Activated CD4-positive, alpha-beta T cell treated with anti-CD3 and anti-CD28 coated beads, Interleukin-2, amount 50 U/mL, for 48 hours (primary cell): ENCODE measurements at regions not wholly inside any gene's neighbourhood (a gene's known extent, or its start where the extent isn't known, plus 50 kb on each side); places are given as distances from the start of the nearest gene placed in this dataset.
"Not testable (repeated sequence)": the region's sequence is repeated elsewhere in the genome, so short reads cannot be mapped to it uniquely, and the experiment has no call there.

Experiments
- DNase-seq, 2 experiments: peaks; one replicate each; pipeline ENCODE4 v3.0.0-alpha.2; 2020

DNA sequence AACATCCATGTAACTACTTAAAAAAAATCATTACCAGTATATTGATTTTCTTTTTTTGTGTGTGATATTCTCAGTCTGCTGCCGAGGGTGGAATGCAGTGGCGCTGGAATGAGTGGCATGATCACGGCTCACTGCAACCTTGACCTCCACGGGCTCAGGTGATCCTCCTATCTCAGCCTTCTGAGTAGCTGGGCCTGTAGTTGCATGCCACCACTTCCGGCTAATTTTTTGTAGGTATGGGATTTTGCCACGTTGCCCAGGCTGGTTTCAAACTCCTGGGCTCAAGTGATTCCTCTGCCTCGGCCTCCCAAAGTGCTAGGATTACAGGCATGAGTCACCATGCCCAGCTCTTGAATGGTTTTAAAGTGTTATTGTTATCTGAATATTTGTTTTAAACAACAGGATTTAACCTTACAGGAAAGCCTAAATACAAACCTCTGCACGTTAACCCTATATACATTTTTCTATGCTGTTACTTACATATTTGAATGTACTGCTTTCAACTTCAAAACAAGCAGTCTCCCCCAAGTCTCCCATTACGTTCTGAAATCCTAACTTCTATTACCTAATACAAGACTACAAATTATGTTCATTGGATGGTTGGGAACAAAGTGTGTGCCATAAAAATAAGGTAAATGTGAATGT is 61.7 kb downstream of the KPNA2 start:
- DNase-seq: no peak

DNA sequence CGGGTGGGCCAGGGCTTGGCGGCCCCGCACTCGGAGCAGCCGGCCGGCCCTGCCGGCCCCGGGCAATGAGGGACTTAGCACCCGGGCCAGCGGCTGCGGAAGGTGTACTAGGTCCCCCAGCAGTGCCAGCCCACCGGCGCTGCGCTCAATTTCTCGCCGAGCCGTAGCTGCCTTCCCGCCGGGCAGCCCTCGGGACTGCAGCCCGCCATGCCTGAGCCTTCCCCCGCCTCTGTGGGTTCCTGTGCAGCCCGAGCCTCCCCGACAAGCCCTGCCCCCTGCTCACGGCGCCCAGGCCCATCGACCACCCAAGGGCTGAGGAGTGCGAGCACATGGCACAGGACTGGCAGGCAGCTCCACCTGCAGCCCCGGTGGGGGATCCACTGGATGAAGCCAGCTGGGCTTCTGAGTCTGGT is 63.8 kb downstream of the KPNA2 start:
- DNase-seq: not testable (repeated sequence)

- DNase-seq: no peak
Measured at GRCh38 chr17:68100000-68100641, 64.6 kb downstream of the KPNA2 start.

GRCh38 chr17:68101075-68101986 is 65.8 kb downstream of the KPNA2 start:
- peak; percentile 76 to 79 for DNase-seq

DNA sequence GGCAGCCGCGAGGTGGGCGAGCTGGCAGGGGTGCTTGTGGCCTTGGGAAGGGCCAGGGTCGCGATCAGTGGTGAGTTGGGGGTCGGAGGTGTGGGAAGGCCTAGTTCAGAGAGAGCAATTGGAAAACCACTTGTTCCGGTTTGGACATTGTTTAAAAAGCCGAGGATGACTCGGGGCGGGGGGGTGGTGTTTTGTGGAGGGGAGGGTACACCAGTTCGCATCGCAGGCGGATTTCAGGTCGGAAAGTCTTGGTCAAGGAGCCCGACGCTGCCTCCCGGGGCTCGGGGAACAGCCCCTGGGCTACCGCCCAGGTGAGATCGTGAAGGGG is 66.4 kb downstream of the KPNA2 start:
- no peak for DNase-seq

DNA sequence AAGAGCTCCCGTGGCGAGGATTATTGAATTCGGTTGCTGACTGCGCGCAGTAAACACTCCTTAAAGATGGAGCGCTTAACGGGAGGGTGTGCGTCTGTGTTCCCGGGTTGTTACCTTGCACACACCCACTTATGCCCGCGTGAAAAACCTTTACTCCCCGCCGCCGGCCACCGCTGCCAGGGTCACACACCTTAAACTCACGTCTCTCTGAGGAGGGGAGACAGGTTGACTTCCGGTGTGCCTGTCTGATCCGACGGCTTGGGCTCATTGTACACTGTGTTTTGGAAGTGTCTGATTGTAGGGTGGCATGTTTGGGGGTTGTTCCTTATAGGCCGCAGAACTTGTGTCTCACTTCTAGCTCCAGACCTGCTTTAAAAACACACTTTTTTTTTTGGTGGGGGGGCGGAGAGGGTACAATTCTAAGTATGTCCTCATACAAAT is 66.8 kb downstream of the KPNA2 start:
- peak; percentile 32 to 40 for DNase-seq

- DNase-seq: no peak
Measured at GRCh38 chr17:68103148-68103547, 67.6 kb downstream of the KPNA2 start.

- DNase-seq: no peak
Measured at GRCh38 chr17:68106085-68106484, 70.5 kb downstream of the KPNA2 start.

- no peak for DNase-seq
Measured at GRCh38 chr17:68107373-68107772, 71.8 kb downstream of the KPNA2 start.

- DNase-seq: no peak
Measured at GRCh38 chr17:68108313-68109000, 72.9 kb downstream of the KPNA2 start.

- not testable (repeated sequence) for DNase-seq
Measured at GRCh38 chr17:68109404-68109803, 73.9 kb downstream of the KPNA2 start.

DNA sequence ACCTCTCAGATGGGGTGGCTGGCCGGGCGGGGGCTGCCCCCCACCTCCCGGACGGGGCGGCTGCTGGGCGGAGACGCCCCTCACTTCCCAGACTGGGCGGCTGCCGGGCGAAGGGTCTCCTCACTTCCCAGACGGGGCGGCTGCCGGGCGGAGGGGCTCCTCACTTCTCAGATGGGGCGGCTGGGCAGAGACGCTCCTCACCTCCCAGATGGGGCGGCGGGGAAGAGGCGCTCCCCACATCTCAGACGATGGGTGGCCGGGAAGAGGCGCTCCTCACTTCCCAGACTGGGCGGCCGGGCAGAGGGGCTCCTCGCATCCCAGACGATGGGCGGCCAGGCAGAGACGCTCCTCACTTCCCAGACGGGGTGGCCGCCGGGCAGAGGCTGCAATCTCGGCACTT is 80.7 kb downstream of the KPNA2 start:
- not testable (repeated sequence) for DNase-seq

DNA sequence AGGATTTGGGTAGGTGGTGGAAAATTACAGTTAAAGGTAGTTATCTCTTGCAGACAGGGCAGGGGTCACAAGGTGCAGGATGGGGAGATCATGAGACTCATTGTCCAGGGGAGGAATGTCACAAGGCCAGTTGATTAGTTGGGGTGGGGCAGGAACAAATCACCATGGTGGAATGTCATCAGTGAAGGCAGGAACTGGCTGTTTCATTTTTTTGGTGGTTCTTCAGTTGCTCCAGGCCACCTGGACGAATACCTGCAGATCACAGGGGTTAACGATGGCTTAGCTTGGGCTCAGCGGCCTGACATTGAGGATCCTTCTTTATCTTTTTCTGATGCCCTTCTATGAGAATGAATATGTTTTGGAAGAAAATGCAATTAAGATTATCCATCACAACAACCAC is 87.1 kb downstream of the KPNA2 start:
- no peak for DNase-seq

- no peak for DNase-seq
Measured at GRCh38 chr17:68125111-68125870, 89.8 kb downstream of the KPNA2 start.

- no peak for DNase-seq
Measured at GRCh38 chr17:68127914-68128313, 92.4 kb downstream of the KPNA2 start.

DNA sequence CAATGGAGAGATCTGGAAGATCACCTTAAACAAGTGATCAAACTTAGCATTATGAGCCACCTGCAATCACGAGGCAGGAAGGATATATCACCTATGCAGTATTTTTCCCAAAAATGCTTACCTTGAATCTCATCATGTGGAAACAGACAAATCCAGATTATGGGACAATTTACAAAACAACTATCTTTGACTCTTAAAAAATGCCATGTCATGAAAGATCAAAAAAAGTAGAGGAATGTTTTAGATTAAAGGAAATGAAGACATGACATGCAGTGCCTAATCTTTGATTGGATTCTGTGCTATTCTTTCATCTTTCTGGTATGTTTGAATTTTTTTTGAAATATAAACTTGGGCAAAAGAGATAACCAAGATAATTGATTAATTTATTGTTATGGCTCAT is 95.9 kb downstream of the KPNA2 start:
- no peak for DNase-seq

DNA sequence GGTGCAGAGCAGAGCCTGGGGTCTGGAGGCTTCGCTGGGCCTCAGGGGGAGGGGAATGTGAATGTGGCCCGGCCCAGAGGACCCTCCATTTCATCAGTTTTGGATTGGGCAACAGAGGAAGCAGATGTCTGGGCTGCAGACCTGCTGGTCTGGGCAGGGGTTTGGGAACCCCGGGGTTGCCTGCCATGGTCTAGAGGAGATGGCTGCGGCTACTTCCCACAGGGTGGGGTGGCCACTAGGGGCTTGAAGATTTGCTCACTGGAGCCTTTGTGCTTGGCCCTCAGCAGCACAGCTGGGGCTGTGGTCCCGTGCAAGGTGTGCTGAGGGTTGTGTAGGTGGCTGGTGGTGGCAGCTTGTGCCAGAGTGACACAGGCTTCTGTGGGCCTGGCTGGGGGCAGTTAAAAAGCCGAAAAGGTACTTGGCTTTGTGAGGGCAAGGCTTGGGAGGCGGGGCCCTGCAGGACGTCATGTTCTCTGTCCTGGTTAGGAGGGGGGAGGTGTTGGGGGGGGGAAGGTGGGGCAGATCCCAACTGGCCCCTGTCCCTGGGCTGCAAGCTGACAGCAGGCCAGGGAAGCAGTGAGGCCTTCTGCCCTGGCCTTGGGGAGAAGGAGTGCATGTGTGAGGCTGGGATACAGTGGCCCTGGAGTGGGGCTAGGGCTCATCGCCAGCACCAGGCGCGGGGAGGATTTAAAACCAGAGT is 98.0 kb downstream of the KPNA2 start:
- DNase-seq: no peak

GRCh38 chr17:68134046-68134637 is 98.6 kb downstream of the KPNA2 start:
- DNase-seq: no peak

GRCh38 chr17:68134731-68135130 is 99.2 kb downstream of the KPNA2 start:
- DNase-seq: no peak

- DNase-seq: no peak
Measured at GRCh38 chr17:68135141-68135887, 99.8 kb downstream of the KPNA2 start.

- no peak for DNase-seq
Measured at GRCh38 chr17:68141050-68141449, 105.5 kb downstream of the KPNA2 start.
